ENCODE measurements at regions not wholly inside any gene's neighbourhood (a gene's known extent, or its start where the extent isn't known, plus 50 kb on each side); places are given as distances from the start of the nearest gene placed in this dataset.

- no peak for DNase-seq (ENCODE audit: low read depth)
These were observed 186.0 kb upstream of the FRMPD4 start for GRCh38 chrX:11952176-11952720.

- DNase-seq (ENCODE audit: low read depth): no peak
These were observed 184.7 kb upstream of the FRMPD4 start for GRCh38 chrX:11953615-11954014.

GRCh38 chrX:11954176-11954575, 184.1 kb upstream of the FRMPD4 start:
- DNase-seq (ENCODE audit: low read depth): no peak

GRCh38 chrX:11960031-11960430, 178.2 kb upstream of the FRMPD4 start:
- no peak for DNase-seq (ENCODE audit: low read depth)

GRCh38 chrX:11965436-11965835, 172.8 kb upstream of the FRMPD4 start:
- DNase-seq (ENCODE audit: low read depth): no peak

- no peak for DNase-seq (ENCODE audit: low read depth)
These were observed 170.0 kb upstream of the FRMPD4 start for GRCh38 chrX:11967986-11968869.

- DNase-seq (ENCODE audit: low read depth): no peak
These were observed 169.3 kb upstream of the FRMPD4 start for GRCh38 chrX:11968991-11969390.

- no peak for DNase-seq (ENCODE audit: low read depth)
These were observed 167.5 kb upstream of the FRMPD4 start for GRCh38 chrX:11970578-11971359.

- DNase-seq (ENCODE audit: low read depth): no peak
These were observed 161.6 kb upstream of the FRMPD4 start for GRCh38 chrX:11976663-11977062.

GRCh38 chrX:11992271-11992670, 146.0 kb upstream of the FRMPD4 start:
- DNase-seq (ENCODE audit: low read depth): no peak

GRCh38 chrX:11995146-11995545, 143.1 kb upstream of the FRMPD4 start:
- no peak for DNase-seq (ENCODE audit: low read depth)

GRCh38 chrX:11996810-11997209, 141.5 kb upstream of the FRMPD4 start:
- DNase-seq (ENCODE audit: low read depth): no peak

- DNase-seq (ENCODE audit: low read depth): no peak
These were observed 139.3 kb upstream of the FRMPD4 start for GRCh38 chrX:11998944-11999343.

GRCh38 chrX:12002876-12003275, 135.4 kb upstream of the FRMPD4 start:
- DNase-seq (ENCODE audit: low read depth): no peak

GRCh38 chrX:12007881-12008280, 130.4 kb upstream of the FRMPD4 start:
- no peak for DNase-seq (ENCODE audit: low read depth)

- DNase-seq (ENCODE audit: low read depth): no peak
These were observed 127.8 kb upstream of the FRMPD4 start for GRCh38 chrX:12010436-12010835.

GRCh38 chrX:12011075-12011474, 127.2 kb upstream of the FRMPD4 start:
- no peak for DNase-seq (ENCODE audit: low read depth)

GRCh38 chrX:12013211-12013618, 125.1 kb upstream of the FRMPD4 start:
- no peak for DNase-seq (ENCODE audit: low read depth)

- DNase-seq (ENCODE audit: low read depth): no peak
These were observed 116.6 kb upstream of the FRMPD4 start for GRCh38 chrX:12021698-12022097.

GRCh38 chrX:12026481-12026880, 111.8 kb upstream of the FRMPD4 start:
- DNase-seq (ENCODE audit: low read depth): no peak

GRCh38 chrX:12032082-12032481, 106.2 kb upstream of the FRMPD4 start:
- DNase-seq (ENCODE audit: low read depth): no peak

GRCh38 chrX:12034741-12035140, 103.5 kb upstream of the FRMPD4 start:
- DNase-seq (ENCODE audit: low read depth): no peak

GRCh38 chrX:12042615-12043014, 95.7 kb upstream of the FRMPD4 start:
- DNase-seq (ENCODE audit: low read depth): no peak
